IMR-90 (cell line): ENCODE measurements at regions not wholly inside any gene's neighbourhood (a gene's known extent, or its start where the extent isn't known, plus 50 kb on each side); places are given as distances from the start of the nearest gene placed in this dataset.

Experiments
- ATAC-seq: fragments of 200-7000 bp; cut with Tn5 transposase; 2 replicates; pipeline ENCODE4 v1.9.1; 2020; ENCODE audit warnings: low read depth, mild to moderate bottlenecking, moderate library complexity
- BruUV-seq: library from RNA; stranded (reverse); fragments of 400-500 nt; replicated peaks from 2 replicates; lab custom pipeline; 2021; lab: Mats Ljungman, UMichigan
- CTCF ChIA-PET: fragments of 300-600 bp; formaldehyde crosslinking; extraction: SDS; loops from one replicate; lab custom pipeline; 2021; ENCODE audit warnings: antibody characterized with exemption; lab: Yijun Ruan, JAX
- POLR2A ChIA-PET: fragments of 300-600 bp; sonication (Branson Sonifier 250); formaldehyde crosslinking; loops from one replicate; lab custom pipeline; 2022; ENCODE audit warnings: antibody characterized with exemption; ENCODE audit not compliant: unreplicated experiment; lab: Charles Lee
- DNase-seq: peaks from one replicate; pipeline ENCODE4 v3.0.0; 2013
- H2AFZ ChIP-seq: replicated peaks from 2 replicates; pipeline ENCODE3; 2013; ENCODE audit warnings: low read length, mild to moderate bottlenecking; ENCODE audit not compliant: poor library complexity
- H2AK5ac ChIP-seq: 2 replicates; pipeline ENCODE4 v1.6.1; 2013; ENCODE audit warnings: low read depth, low read length, inconsistent platforms
- H2AK9ac ChIP-seq: replicated peaks from 2 replicates; pipeline ENCODE3; 2013; ENCODE audit warnings: mild to moderate bottlenecking, low read depth, low read length, moderate library complexity; ENCODE audit not compliant: poor library complexity
- H2BK120ac ChIP-seq: 2 replicates; pipeline ENCODE4 v1.6.1; 2013; ENCODE audit warnings: low read depth, low read length, inconsistent platforms
- H2BK15ac ChIP-seq: 3 replicates; pipeline ENCODE4 v1.6.1; 2013; ENCODE audit warnings: low read depth, low read length, inconsistent platforms
- H2BK20ac ChIP-seq: 2 replicates; pipeline ENCODE4 v1.6.1; 2013; ENCODE audit warnings: low read depth, mild to moderate bottlenecking, inconsistent platforms, low read length, moderate library complexity
- H2BK5ac ChIP-seq: 2 replicates; pipeline ENCODE4 v1.6.1; 2013; ENCODE audit warnings: mild to moderate bottlenecking, low read depth, low read length, inconsistent platforms; ENCODE audit not compliant: poor library complexity, severe bottlenecking
- H3K14ac ChIP-seq: replicated peaks from 2 replicates; pipeline ENCODE4 v1.6.1; 2013; ENCODE audit warnings: low read depth, low read length, inconsistent platforms
- H3K18ac ChIP-seq: 2 replicates; pipeline ENCODE4 v1.6.1; 2013; ENCODE audit warnings: low read depth, low read length, control low read depth
- H3K23ac ChIP-seq: 2 replicates; pipeline ENCODE4 v1.6.1; 2013; ENCODE audit warnings: low read depth, low read length, inconsistent platforms
- H3K27ac ChIP-seq: 2 replicates; pipeline ENCODE4 v1.5.1; 2013; ENCODE audit warnings: mild to moderate bottlenecking, control low read depth, low read length; ENCODE audit not compliant: insufficient read depth
- H3K27me3 ChIP-seq: 2 replicates; pipeline ENCODE4 v1.6.1; 2013; ENCODE audit warnings: low read length; ENCODE audit not compliant: control insufficient read depth, insufficient read depth
- H3K36me3 ChIP-seq: 2 replicates; pipeline ENCODE4 v1.6.1; 2013; ENCODE audit warnings: low read length, mixed read lengths; ENCODE audit not compliant: control insufficient read depth, insufficient read depth
- H3K4ac ChIP-seq: 2 replicates; pipeline ENCODE4 v1.6.1; 2013; ENCODE audit warnings: low read depth, low read length, inconsistent platforms
- H3K4me1 ChIP-seq: 2 replicates; pipeline ENCODE4 v1.6.1; 2013; ENCODE audit warnings: low read length, mixed read lengths; ENCODE audit not compliant: control insufficient read depth, insufficient read depth
- H3K4me2 ChIP-seq: 2 replicates; pipeline ENCODE4 v1.6.1; 2013; ENCODE audit warnings: low read depth, mild to moderate bottlenecking, control low read depth, low read length, moderate library complexity
- H3K4me3 ChIP-seq: 2 replicates; pipeline ENCODE4 v1.5.1; 2013; ENCODE audit warnings: low read depth, mild to moderate bottlenecking, control low read depth, low read length, moderate library complexity; ENCODE audit not compliant: insufficient read depth
- H3K56ac ChIP-seq: 2 replicates; pipeline ENCODE4 v1.6.1; 2013; ENCODE audit warnings: low read length, inconsistent platforms; ENCODE audit not compliant: insufficient read depth; ENCODE audit errors: extremely low read depth
- H3K79me1 ChIP-seq, 2 experiments: 2 replicates each; pipeline ENCODE4 v1.6.1; 2013; ENCODE audit warnings: low read length in 2 of 2, inconsistent platforms in 1 of 2, low read depth in 1 of 2
- H3K9ac ChIP-seq: 2 replicates; pipeline ENCODE4 v1.6.1; 2013; ENCODE audit warnings: low read depth, low read length, control low read depth
- H3K9me1 ChIP-seq: 2 replicates; pipeline ENCODE4 v1.6.1; 2013; ENCODE audit warnings: low read length, inconsistent platforms; ENCODE audit not compliant: insufficient read depth
- H3K9me3 ChIP-seq: 2 replicates; pipeline ENCODE4 v1.6.1; 2013; ENCODE audit warnings: low read length; ENCODE audit not compliant: control insufficient read depth, insufficient read depth
- H4K20me1 ChIP-seq: 2 replicates; pipeline ENCODE4 v1.6.1; 2013; ENCODE audit warnings: low read length, inconsistent platforms; ENCODE audit not compliant: insufficient read depth
- H4K5ac ChIP-seq: 2 replicates; pipeline ENCODE4 v1.6.1; 2013; ENCODE audit warnings: mild to moderate bottlenecking, low read depth, low read length, control low read depth
- H4K8ac ChIP-seq, 2 experiments: 2 replicates each; pipeline ENCODE4 v1.6.1; 2013; ENCODE audit warnings: low read depth in 2 of 2, low read length in 2 of 2, control low read depth in 1 of 2, inconsistent platforms in 1 of 2
- H4K91ac ChIP-seq: 2 replicates; pipeline ENCODE4 v1.6.1; 2013; ENCODE audit warnings: low read depth, low read length, inconsistent platforms; ENCODE audit not compliant: insufficient read depth
- BHLHE40 ChIP-seq: fragments of 150-350 bp; IDR thresholded peaks from 2 replicates; pipeline ENCODE4 v1.6.1; 2016; ENCODE audit warnings: mild to moderate bottlenecking, low read depth, low read length
- CEBPB ChIP-seq: IDR thresholded peaks from 2 replicates; pipeline ENCODE4 v1.6.1; 2012; ENCODE audit warnings: low read depth, low read length, improper control_type of control experiment
- WGBS, 2 experiments: methylation state at CpG; one replicate each; pipeline versions ENCODE4 v1.1.5 to v1.1.7; 2013; ENCODE audit warnings: missing lambda C conversion rate in 2 of 2; ENCODE audit not compliant: insufficient read length in 1 of 2; ENCODE audit errors: extremely low coverage in 2 of 2; 5-methylcytosine and 5-hydroxymethylcytosine counted together
- dilution Hi-C: fragments of 300-500 bp; cut with HindIII; formaldehyde crosslinking; loops from one replicate; pipeline ENCODE4 v1.14.3; 2018; ENCODE audit warnings: low sequenced_read_pairs; ENCODE audit not compliant: unreplicated experiment
- in situ Hi-C: fragments of 300-500 bp; cut with MboI; formaldehyde crosslinking; loops from 3 replicates; pipeline ENCODE4 v1.14.3; 2019; ENCODE audit warnings: low sequenced_read_pairs, inconsistent platforms, mixed read lengths
- intact Hi-C: fragments of 100-400 bp; cut with micrococcal nuclease; formaldehyde crosslinking; loops from 2 replicates; pipeline ENCODE4 v1.10.0; 2022

DNA sequence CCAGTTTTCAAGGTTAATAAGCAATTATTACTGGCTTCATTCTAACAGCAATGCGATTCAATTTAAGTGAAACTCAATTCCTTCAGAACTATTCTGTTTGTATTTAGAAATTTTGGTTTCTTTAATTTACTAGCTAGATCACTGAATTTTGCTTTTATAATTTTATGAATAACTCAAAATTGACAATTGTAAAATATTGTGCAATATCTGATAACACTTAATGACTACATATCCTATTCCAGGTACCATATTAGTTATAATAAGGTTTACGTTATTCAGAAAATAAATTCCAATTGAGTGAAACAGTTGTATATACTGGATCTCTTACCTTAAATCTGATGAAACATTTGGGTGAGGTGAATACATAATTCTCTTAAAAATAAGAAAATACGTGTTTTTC is 1348.3 kb upstream of the CDH6 start:
- Histone ChIP-seq H3K27ac (no peak overlapping the region), H3K18ac (no peak overlapping the region), H4K5ac (no peak overlapping the region), H3K79me1 (no peaks in the 10 kb centered on the region), H3K27me3 (no peaks in the 10 kb centered on the region), H3K9me3 (peaks cover 8% of the 10 kb centered on the region), H2BK5ac (no peak overlapping the region), H2BK15ac (no peak overlapping the region), H3K4me2 (no peak overlapping the region), H2AFZ (no peak overlapping the region), H3K36me3 (no peaks in the 10 kb centered on the region), H3K4me1 (no peaks in the 10 kb centered on the region), H2AK5ac (no peak overlapping the region), H3K23ac (no peak overlapping the region), H4K91ac (no peak overlapping the region), H3K4me3 (no peak overlapping the region), H2BK120ac (no peak overlapping the region), H3K4ac (no peak overlapping the region), H2BK20ac (no peak overlapping the region), H3K56ac (no peak overlapping the region), H2AK9ac (no peak overlapping the region), H4K8ac (no peak overlapping the region), H3K14ac (no peak overlapping the region), H4K20me1 (no peaks in the 10 kb centered on the region), H3K9ac (no peak overlapping the region), H3K9me1 (no peaks in the 10 kb centered on the region)
- ChIA-PET CTCF (no interaction called here), POLR2A (no interaction called here)
- in situ Hi-C loops (no loop called here), dilution Hi-C loops (no loop called here), intact Hi-C loops (no loop called here)
- WGBS, 2 experiments = no CpG with 5 or more reads among the region's 3 CpGs
- DNase-seq (no peak), ATAC-seq (no peak)
- TF ChIP-seq BHLHE40 (no peak), CEBPB (peak; percentile 51; the same call in 1 of the 2 replicates)
- no TSS peak for BruUV-seq
